ENCODE measurements at regions not wholly inside any gene's neighbourhood (a gene's known extent, or its start where the extent isn't known, plus 50 kb on each side); places are given as distances from the start of the nearest gene placed in this dataset.

- no peak for DNase-seq (ENCODE audit: low spot score in 2 of 2)
- Histone ChIP-seq H3K36me3 (no peaks in the 10 kb centered on the region), H3K27ac (peak overlapping the region in 1 of 4 donors; percentile 69), H3K27me3 (no peaks in the 10 kb centered on the region), H3K9me3 (no peaks in the 10 kb centered on the region), H3K4me3 (no peak overlapping the region), H3K4me1 (peaks cover 0 to 40% (median 7%) of the 10 kb centered on the region in 4 donors)
- no peak for TF ChIP-seq CTCF (IDR thresholded peaks at IDR 0.05)
- no peak for TF ChIP-seq EP300 (IDR thresholded peaks at IDR 0.05)
- TF ChIP-seq POLR2A (IDR thresholded peaks at IDR 0.05), result no peak
- WGBS, 2 donors, result 43 to 51% methylated on average over 9 of the region's 9 CpGs
Observed at GRCh38 chr2:237222178-237222577, 136.5 kb downstream of the COPS8 start.

- no peak for DNase-seq (ENCODE audit: low spot score in 2 of 2)
- Histone ChIP-seq H3K27me3 (no peaks in the 10 kb centered on the region), H3K36me3 (no peaks in the 10 kb centered on the region), H3K27ac (peak overlapping the region in 2 of 4 donors; percentile 10 to 50), H3K4me1 (peaks cover 0 to 40% (median 7%) of the 10 kb centered on the region in 4 donors), H3K4me3 (no peak overlapping the region), H3K9me3 (no peaks in the 10 kb centered on the region)
- 47 to 50% methylated on average over 4 of the region's 4 CpGs for WGBS, 2 donors
- TF ChIP-seq EP300 (IDR thresholded peaks at IDR 0.05), result no peak
- no peak for TF ChIP-seq POLR2A (IDR thresholded peaks at IDR 0.05)
- no peak for TF ChIP-seq CTCF (IDR thresholded peaks at IDR 0.05)
Observed at GRCh38 chr2:237222601-237223041, 136.9 kb downstream of the COPS8 start.

GRCh38 chr2:237223201-237223861 is 137.6 kb downstream of the COPS8 start:
- Histone ChIP-seq H3K4me1 (peaks cover 0 to 36% (median 7%) of the 10 kb centered on the region in 4 donors), H3K27ac (peak overlapping the region in 2 of 4 donors; percentile 69 to 75), H3K4me3 (no peak overlapping the region), H3K9me3 (no peaks in the 10 kb centered on the region), H3K36me3 (no peaks in the 10 kb centered on the region), H3K27me3 (no peaks in the 10 kb centered on the region)
- no peak for TF ChIP-seq CTCF (IDR thresholded peaks at IDR 0.05)
- peak in 1 of 2 donors; percentile 63 for TF ChIP-seq EP300 (IDR thresholded peaks at IDR 0.05)
- DNase-seq (ENCODE audit: low spot score in 2 of 2), result peak; percentile 38 to 41
- 27 to 32% methylated on average over 6 of the region's 6 CpGs for WGBS, 2 donors

GRCh38 chr2:237227190-237227589 is 141.5 kb downstream of the COPS8 start:
- no peaks in the 10 kb centered on the region for H3K27me3 ChIP-seq
- H3K4me1 ChIP-seq, result peaks cover 0 to 23% (median 4%) of the 10 kb centered on the region in 4 donors
- DNase-seq (ENCODE audit: low spot score in 2 of 2), result no peak
- no peak overlapping the region for H3K27ac ChIP-seq
- no peaks in the 10 kb centered on the region for H3K36me3 ChIP-seq
- no peaks in the 10 kb centered on the region for H3K9me3 ChIP-seq
- TF ChIP-seq POLR2A (IDR thresholded peaks at IDR 0.05), result no peak
- no peak for TF ChIP-seq CTCF (IDR thresholded peaks at IDR 0.05)
- no peak for TF ChIP-seq EP300 (IDR thresholded peaks at IDR 0.05)
- no peak overlapping the region for H3K4me3 ChIP-seq
- 88 to 94% methylated on average over 2 of the region's 2 CpGs for whole genome bisulfite sequencing, 2 donors

- H3K27ac ChIP-seq, result no peak overlapping the region
- H3K27me3 ChIP-seq, result no peaks in the 10 kb centered on the region
- peaks cover 0 to 18% (median 4%) of the 10 kb centered on the region in 4 donors for H3K4me1 ChIP-seq
- TF ChIP-seq EP300 (IDR thresholded peaks at IDR 0.05) (no peak), CTCF (IDR thresholded peaks at IDR 0.05) (no peak), POLR2A (IDR thresholded peaks at IDR 0.05) (no peak)
- DNase-seq (ENCODE audit: low spot score in 2 of 2), result no peak
- no peaks in the 10 kb centered on the region for H3K9me3 ChIP-seq
- WGBS, 2 donors, result 66 to 72% methylated on average over 7 of the region's 7 CpGs
- no peaks in the 10 kb centered on the region for H3K36me3 ChIP-seq
- no peak overlapping the region for H3K4me3 ChIP-seq
Observed at GRCh38 chr2:237227592-237228280, 142.0 kb downstream of the COPS8 start.
